ENCODE measurements at regions not wholly inside any gene's neighbourhood (a gene's known extent, or its start where the extent isn't known, plus 50 kb on each side); places are given as distances from the start of the nearest gene placed in this dataset.

DNA sequence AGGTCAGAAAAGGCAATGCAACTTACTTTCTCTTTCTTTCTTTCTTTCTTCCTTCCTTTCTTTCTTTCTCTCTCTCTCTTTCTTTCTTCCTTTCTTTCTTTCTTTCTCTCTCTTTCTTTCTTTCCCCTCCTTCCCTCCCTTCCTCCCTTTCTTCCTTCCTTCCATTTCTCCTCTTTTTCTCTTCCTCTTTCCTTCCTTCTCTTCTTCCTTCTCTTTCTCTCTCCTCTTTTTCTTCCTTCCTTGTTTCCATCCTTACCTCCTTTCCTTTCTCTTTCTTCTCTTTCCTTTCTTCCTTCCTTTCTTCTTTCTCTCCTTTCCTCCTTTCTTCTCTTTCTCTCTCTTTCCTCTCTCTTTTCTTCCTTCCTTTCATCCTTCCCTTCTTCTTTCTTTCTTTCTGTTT lies 819.8 kb upstream of the SOX9 start:
- Histone ChIP-seq H3K4me3 (ENCODE audit: control insufficient read depth in 2 of 3, extremely low read depth in 1 of 3, insufficient read depth in 2 of 3, low read depth in 1 of 3, low read length in 3 of 3) (no peak overlapping the region), H3K27ac (ENCODE audit: control insufficient read depth, insufficient read depth, low read length) (no peak overlapping the region), H3K9me1 (ENCODE audit: control insufficient read depth, extremely low read depth, insufficient read depth, low read length) (no peaks in the 10 kb centered on the region), H3K9me3 (ENCODE audit: control insufficient read depth, low read depth, low read length) (peaks cover 2% of the 10 kb centered on the region), H3K4me1 (ENCODE audit: control insufficient read depth, extremely low read depth, insufficient read depth, low read length) (no peaks in the 10 kb centered on the region), H2AFZ (ENCODE audit: control insufficient read depth, low read length) (no peak overlapping the region), H3K4me2 (ENCODE audit: control insufficient read depth, extremely low read depth, insufficient read depth, low read depth, low read length) (no peak overlapping the region), H3K27me3 (ENCODE audit: control insufficient read depth, extremely low read depth, insufficient read depth, low read length) (no peaks in the 10 kb centered on the region), H3K36me3 (ENCODE audit: control insufficient read depth in 2 of 2, extremely low read depth in 1 of 2, insufficient read depth in 2 of 2, low read length in 2 of 2) (no peaks in the 10 kb centered on the region), H3K79me2 (ENCODE audit: control insufficient read depth, insufficient read depth, low read length) (no peaks in the 10 kb centered on the region), H3K9ac (ENCODE audit: control insufficient read depth, extremely low read depth, insufficient read depth, low read length) (no peak overlapping the region), H4K20me1 (ENCODE audit: control insufficient read depth, extremely low read depth, insufficient read depth, low read length) (no peaks in the 10 kb centered on the region)
- FAIRE-seq (no peak), DNase-seq (ENCODE audit: low read depth, low spot score) (no peak)
- no peak for TF ChIP-seq EZH2 (IDR thresholded peaks at IDR 0.05; ENCODE audit: low read length)
- TF ChIP-seq, protein P1, sequence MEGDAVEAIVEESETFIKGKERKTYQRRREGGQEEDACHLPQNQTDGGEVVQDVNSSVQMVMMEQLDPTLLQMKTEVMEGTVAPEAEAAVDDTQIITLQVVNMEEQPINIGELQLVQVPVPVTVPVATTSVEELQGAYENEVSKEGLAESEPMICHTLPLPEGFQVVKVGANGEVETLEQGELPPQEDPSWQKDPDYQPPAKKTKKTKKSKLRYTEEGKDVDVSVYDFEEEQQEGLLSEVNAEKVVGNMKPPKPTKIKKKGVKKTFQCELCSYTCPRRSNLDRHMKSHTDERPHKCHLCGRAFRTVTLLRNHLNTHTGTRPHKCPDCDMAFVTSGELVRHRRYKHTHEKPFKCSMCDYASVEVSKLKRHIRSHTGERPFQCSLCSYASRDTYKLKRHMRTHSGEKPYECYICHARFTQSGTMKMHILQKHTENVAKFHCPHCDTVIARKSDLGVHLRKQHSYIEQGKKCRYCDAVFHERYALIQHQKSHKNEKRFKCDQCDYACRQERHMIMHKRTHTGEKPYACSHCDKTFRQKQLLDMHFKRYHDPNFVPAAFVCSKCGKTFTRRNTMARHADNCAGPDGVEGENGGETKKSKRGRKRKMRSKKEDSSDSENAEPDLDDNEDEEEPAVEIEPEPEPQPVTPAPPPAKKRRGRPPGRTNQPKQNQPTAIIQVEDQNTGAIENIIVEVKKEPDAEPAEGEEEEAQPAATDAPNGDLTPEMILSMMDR (optimal IDR thresholded peaks at IDR 0.05 in 1 of 3, IDR thresholded peaks at IDR 0.05 in 1 of 3, conservative IDR thresholded peaks at IDR 0.05 in 1 of 3; ENCODE audit: extremely low read depth in 1 of 3, insufficient read depth in 2 of 3, low read length in 3 of 3), result no peak
- dilution Hi-C loops (cut with MboI; ENCODE audit: extremely low pct_ligation_motif_present, low sequenced_read_pairs), result no loop called here

DNA sequence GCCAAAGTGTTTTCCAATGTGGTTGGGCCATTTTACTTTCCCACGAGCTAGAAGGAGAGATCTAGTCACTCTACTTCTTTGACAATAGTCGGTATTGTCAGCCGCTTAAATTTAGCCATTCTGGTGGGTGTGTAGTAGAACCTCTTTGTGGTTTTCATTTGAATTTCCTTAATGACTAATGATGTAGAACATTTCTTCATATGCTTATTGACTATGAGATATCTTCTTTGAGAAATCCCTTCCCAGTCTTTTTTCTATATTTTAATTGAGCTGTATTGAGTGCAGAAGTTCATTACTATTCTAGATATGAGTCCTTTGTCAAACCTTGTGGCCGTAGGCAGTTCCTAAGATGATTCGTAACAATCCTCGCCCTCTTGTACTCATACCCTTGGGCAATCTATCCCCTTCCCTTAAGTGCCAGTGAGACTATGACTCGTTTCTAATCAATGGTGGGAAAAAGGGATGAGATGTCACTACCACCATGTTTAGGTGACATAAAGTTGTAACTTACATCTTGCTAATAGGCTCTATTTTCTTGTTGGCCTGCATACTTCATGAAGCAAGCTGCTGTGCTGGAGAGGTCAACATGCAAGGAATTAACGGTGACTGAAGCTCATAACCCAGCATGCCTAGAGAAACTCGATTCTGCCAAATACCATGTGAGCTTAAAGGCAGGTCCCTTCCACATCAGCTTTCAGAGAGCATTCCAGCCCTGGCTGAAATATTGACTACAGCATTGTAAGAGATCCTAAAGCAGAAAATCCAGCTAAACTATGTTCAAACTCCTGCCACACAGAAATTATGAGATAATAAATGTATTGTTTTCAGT lies 817.9 kb upstream of the SOX9 start:
- no peak for FAIRE-seq
- Histone ChIP-seq H3K79me2 (ENCODE audit: control insufficient read depth, insufficient read depth, low read length) (no peaks in the 10 kb centered on the region), H4K20me1 (ENCODE audit: control insufficient read depth, extremely low read depth, insufficient read depth, low read length) (no peaks in the 10 kb centered on the region), H3K36me3 (ENCODE audit: control insufficient read depth in 2 of 2, extremely low read depth in 1 of 2, insufficient read depth in 2 of 2, low read length in 2 of 2) (no peaks in the 10 kb centered on the region), H3K27me3 (ENCODE audit: control insufficient read depth, extremely low read depth, insufficient read depth, low read length) (no peaks in the 10 kb centered on the region), H3K27ac (ENCODE audit: control insufficient read depth, insufficient read depth, low read length) (no peak overlapping the region), H3K4me1 (ENCODE audit: control insufficient read depth, extremely low read depth, insufficient read depth, low read length) (no peaks in the 10 kb centered on the region), H3K4me2 (ENCODE audit: control insufficient read depth, extremely low read depth, insufficient read depth, low read depth, low read length) (no peak overlapping the region), H3K9me3 (ENCODE audit: control insufficient read depth, low read depth, low read length) (peaks cover 2% of the 10 kb centered on the region), H3K9me1 (ENCODE audit: control insufficient read depth, extremely low read depth, insufficient read depth, low read length) (no peaks in the 10 kb centered on the region), H3K9ac (ENCODE audit: control insufficient read depth, extremely low read depth, insufficient read depth, low read length) (no peak overlapping the region), H2AFZ (ENCODE audit: control insufficient read depth, low read length) (no peak overlapping the region), H3K4me3 (ENCODE audit: control insufficient read depth in 2 of 3, extremely low read depth in 1 of 3, insufficient read depth in 2 of 3, low read depth in 1 of 3, low read length in 3 of 3) (no peak overlapping the region)
- TF ChIP-seq, protein P1 (optimal IDR thresholded peaks at IDR 0.05 in 1 of 3, IDR thresholded peaks at IDR 0.05 in 1 of 3, conservative IDR thresholded peaks at IDR 0.05 in 1 of 3; ENCODE audit: extremely low read depth in 1 of 3, insufficient read depth in 2 of 3, low read length in 3 of 3), result no peak
- no peak for TF ChIP-seq EZH2 (IDR thresholded peaks at IDR 0.05; ENCODE audit: low read length)
- DNase-seq (ENCODE audit: low read depth, low spot score), result no peak
- dilution Hi-C loops (cut with MboI; ENCODE audit: extremely low pct_ligation_motif_present, low sequenced_read_pairs), result no loop called here

All from keratinocyte (primary cell).